ENCODE measurements at regions not wholly inside any gene's neighbourhood (a gene's known extent, or its start where the extent isn't known, plus 50 kb on each side); places are given as distances from the start of the nearest gene placed in this dataset.

GRCh38 chr12:28601570-28602058 lies 411.4 kb downstream of the CCDC91 start:
- H3K36me3 ChIP-seq (ENCODE audit: control insufficient read depth, insufficient read depth, low read length) = no peaks in the 10 kb centered on the region
- no peak overlapping the region for H3K9ac ChIP-seq (ENCODE audit: low read length)
- H3K27me3 ChIP-seq (ENCODE audit: control insufficient read depth, insufficient read depth, low read length) = no peaks in the 10 kb centered on the region
- H3K4me3 ChIP-seq (ENCODE audit: low read depth, low read length) = no peak overlapping the region
- no peaks in the 10 kb centered on the region for H3K9me3 ChIP-seq (ENCODE audit: control insufficient read depth, insufficient read depth, low read depth, low read length)
- H3K4me1 ChIP-seq (ENCODE audit: control insufficient read depth, insufficient read depth, low read length) = no peaks in the 10 kb centered on the region
- H3K27ac ChIP-seq (ENCODE audit: low read depth, low read length) = no peak overlapping the region

GRCh38 chr12:28602786-28603185 lies 412.5 kb downstream of the CCDC91 start:
- Histone ChIP-seq H3K4me1 (ENCODE audit: control insufficient read depth, insufficient read depth, low read length) (no peaks in the 10 kb centered on the region), H3K4me3 (ENCODE audit: low read depth, low read length) (no peak overlapping the region), H3K9me3 (ENCODE audit: control insufficient read depth, insufficient read depth, low read depth, low read length) (peaks cover 8% of the 10 kb centered on the region), H3K27ac (ENCODE audit: low read depth, low read length) (no peak overlapping the region), H3K36me3 (ENCODE audit: control insufficient read depth, insufficient read depth, low read length) (no peaks in the 10 kb centered on the region), H3K27me3 (ENCODE audit: control insufficient read depth, insufficient read depth, low read length) (no peaks in the 10 kb centered on the region), H3K9ac (ENCODE audit: low read length) (no peak overlapping the region)

- no peaks in the 10 kb centered on the region for H3K4me1 ChIP-seq (ENCODE audit: control insufficient read depth, insufficient read depth, low read length)
- H3K4me3 ChIP-seq (ENCODE audit: low read depth, low read length) = no peak overlapping the region
- H3K36me3 ChIP-seq (ENCODE audit: control insufficient read depth, insufficient read depth, low read length) = no peaks in the 10 kb centered on the region
- peaks cover 10% of the 10 kb centered on the region for H3K9me3 ChIP-seq (ENCODE audit: control insufficient read depth, insufficient read depth, low read depth, low read length)
- H3K9ac ChIP-seq (ENCODE audit: low read length) = no peak overlapping the region
- H3K27me3 ChIP-seq (ENCODE audit: control insufficient read depth, insufficient read depth, low read length) = no peaks in the 10 kb centered on the region
- no peak overlapping the region for H3K27ac ChIP-seq (ENCODE audit: low read depth, low read length)
Observed at GRCh38 chr12:28603239-28603638, 413.0 kb downstream of the CCDC91 start.

- H3K27me3 ChIP-seq (ENCODE audit: control insufficient read depth, insufficient read depth, low read length) = no peaks in the 10 kb centered on the region
- no peak overlapping the region for H3K4me3 ChIP-seq (ENCODE audit: low read depth, low read length)
- no peaks in the 10 kb centered on the region for H3K36me3 ChIP-seq (ENCODE audit: control insufficient read depth, insufficient read depth, low read length)
- no peak overlapping the region for H3K27ac ChIP-seq (ENCODE audit: low read depth, low read length)
- H3K4me1 ChIP-seq (ENCODE audit: control insufficient read depth, insufficient read depth, low read length) = no peaks in the 10 kb centered on the region
- H3K9ac ChIP-seq (ENCODE audit: low read length) = no peak overlapping the region
- H3K9me3 ChIP-seq (ENCODE audit: control insufficient read depth, insufficient read depth, low read depth, low read length) = peaks cover 10% of the 10 kb centered on the region
Observed at GRCh38 chr12:28603801-28604200, 413.5 kb downstream of the CCDC91 start.

- Histone ChIP-seq H3K4me3 (ENCODE audit: low read depth, low read length) (no peak overlapping the region), H3K36me3 (ENCODE audit: control insufficient read depth, insufficient read depth, low read length) (no peaks in the 10 kb centered on the region), H3K9me3 (ENCODE audit: control insufficient read depth, insufficient read depth, low read depth, low read length) (peaks cover 10% of the 10 kb centered on the region), H3K9ac (ENCODE audit: low read length) (no peak overlapping the region), H3K27ac (ENCODE audit: low read depth, low read length) (no peak overlapping the region), H3K27me3 (ENCODE audit: control insufficient read depth, insufficient read depth, low read length) (no peaks in the 10 kb centered on the region), H3K4me1 (ENCODE audit: control insufficient read depth, insufficient read depth, low read length) (no peaks in the 10 kb centered on the region)
Observed at GRCh38 chr12:28604240-28604639, 414.0 kb downstream of the CCDC91 start.

GRCh38 chr12:28606967-28607557 lies 416.8 kb downstream of the CCDC91 start:
- H3K27ac ChIP-seq (ENCODE audit: low read depth, low read length) = no peak overlapping the region
- H3K4me1 ChIP-seq (ENCODE audit: control insufficient read depth, insufficient read depth, low read length) = peaks cover 13% of the 10 kb centered on the region; the same call in 1 of the 2 replicates
- H3K36me3 ChIP-seq (ENCODE audit: control insufficient read depth, insufficient read depth, low read length) = no peaks in the 10 kb centered on the region
- peaks cover 10% of the 10 kb centered on the region for H3K9me3 ChIP-seq (ENCODE audit: control insufficient read depth, insufficient read depth, low read depth, low read length)
- no peak overlapping the region for H3K9ac ChIP-seq (ENCODE audit: low read length)
- H3K4me3 ChIP-seq (ENCODE audit: low read depth, low read length) = no peak overlapping the region
- no peaks in the 10 kb centered on the region for H3K27me3 ChIP-seq (ENCODE audit: control insufficient read depth, insufficient read depth, low read length)

- Histone ChIP-seq H3K9ac (ENCODE audit: low read length) (no peak overlapping the region), H3K4me3 (ENCODE audit: low read depth, low read length) (no peak overlapping the region), H3K27ac (ENCODE audit: low read depth, low read length) (no peak overlapping the region), H3K36me3 (ENCODE audit: control insufficient read depth, insufficient read depth, low read length) (no peaks in the 10 kb centered on the region), H3K4me1 (ENCODE audit: control insufficient read depth, insufficient read depth, low read length) (peaks cover 13% of the 10 kb centered on the region; the same call in 1 of the 2 replicates), H3K9me3 (ENCODE audit: control insufficient read depth, insufficient read depth, low read depth, low read length) (peaks cover 10% of the 10 kb centered on the region), H3K27me3 (ENCODE audit: control insufficient read depth, insufficient read depth, low read length) (no peaks in the 10 kb centered on the region)
Observed at GRCh38 chr12:28610401-28611114, 420.3 kb downstream of the CCDC91 start.

- Histone ChIP-seq H3K9ac (ENCODE audit: low read length) (no peak overlapping the region), H3K9me3 (ENCODE audit: control insufficient read depth, insufficient read depth, low read depth, low read length) (peaks cover 10% of the 10 kb centered on the region), H3K36me3 (ENCODE audit: control insufficient read depth, insufficient read depth, low read length) (no peaks in the 10 kb centered on the region), H3K4me3 (ENCODE audit: low read depth, low read length) (no peak overlapping the region), H3K27me3 (ENCODE audit: control insufficient read depth, insufficient read depth, low read length) (no peaks in the 10 kb centered on the region), H3K4me1 (ENCODE audit: control insufficient read depth, insufficient read depth, low read length) (peaks cover 13% of the 10 kb centered on the region; the same call in 1 of the 2 replicates), H3K27ac (ENCODE audit: low read depth, low read length) (no peak overlapping the region)
Observed at GRCh38 chr12:28611115-28611435, 420.8 kb downstream of the CCDC91 start.

GRCh38 chr12:28611449-28611848 lies 421.2 kb downstream of the CCDC91 start:
- peaks cover 13% of the 10 kb centered on the region; the same call in 1 of the 2 replicates for H3K4me1 ChIP-seq (ENCODE audit: control insufficient read depth, insufficient read depth, low read length)
- H3K4me3 ChIP-seq (ENCODE audit: low read depth, low read length) = no peak overlapping the region
- H3K27me3 ChIP-seq (ENCODE audit: control insufficient read depth, insufficient read depth, low read length) = no peaks in the 10 kb centered on the region
- peaks cover 10% of the 10 kb centered on the region for H3K9me3 ChIP-seq (ENCODE audit: control insufficient read depth, insufficient read depth, low read depth, low read length)
- no peak overlapping the region for H3K27ac ChIP-seq (ENCODE audit: low read depth, low read length)
- H3K36me3 ChIP-seq (ENCODE audit: control insufficient read depth, insufficient read depth, low read length) = no peaks in the 10 kb centered on the region
- H3K9ac ChIP-seq (ENCODE audit: low read length) = no peak overlapping the region

GRCh38 chr12:28618171-28618570 lies 427.9 kb downstream of the CCDC91 start:
- H3K27me3 ChIP-seq (ENCODE audit: control insufficient read depth, insufficient read depth, low read length) = no peaks in the 10 kb centered on the region
- no peak overlapping the region for H3K27ac ChIP-seq (ENCODE audit: low read depth, low read length)
- H3K36me3 ChIP-seq (ENCODE audit: control insufficient read depth, insufficient read depth, low read length) = no peaks in the 10 kb centered on the region
- H3K9me3 ChIP-seq (ENCODE audit: control insufficient read depth, insufficient read depth, low read depth, low read length) = no peaks in the 10 kb centered on the region
- no peak overlapping the region for H3K4me3 ChIP-seq (ENCODE audit: low read depth, low read length)
- H3K9ac ChIP-seq (ENCODE audit: low read length) = no peak overlapping the region
- H3K4me1 ChIP-seq (ENCODE audit: control insufficient read depth, insufficient read depth, low read length) = no peaks in the 10 kb centered on the region

GRCh38 chr12:28618772-28619171 lies 428.5 kb downstream of the CCDC91 start:
- Histone ChIP-seq H3K9me3 (ENCODE audit: control insufficient read depth, insufficient read depth, low read depth, low read length) (no peaks in the 10 kb centered on the region), H3K9ac (ENCODE audit: low read length) (no peak overlapping the region), H3K36me3 (ENCODE audit: control insufficient read depth, insufficient read depth, low read length) (no peaks in the 10 kb centered on the region), H3K27ac (ENCODE audit: low read depth, low read length) (no peak overlapping the region), H3K4me3 (ENCODE audit: low read depth, low read length) (no peak overlapping the region), H3K4me1 (ENCODE audit: control insufficient read depth, insufficient read depth, low read length) (no peaks in the 10 kb centered on the region), H3K27me3 (ENCODE audit: control insufficient read depth, insufficient read depth, low read length) (no peaks in the 10 kb centered on the region)
